ENCODE measurements at regions not wholly inside any gene's neighbourhood (a gene's known extent, or its start where the extent isn't known, plus 50 kb on each side); places are given as distances from the start of the nearest gene placed in this dataset.

DNA sequence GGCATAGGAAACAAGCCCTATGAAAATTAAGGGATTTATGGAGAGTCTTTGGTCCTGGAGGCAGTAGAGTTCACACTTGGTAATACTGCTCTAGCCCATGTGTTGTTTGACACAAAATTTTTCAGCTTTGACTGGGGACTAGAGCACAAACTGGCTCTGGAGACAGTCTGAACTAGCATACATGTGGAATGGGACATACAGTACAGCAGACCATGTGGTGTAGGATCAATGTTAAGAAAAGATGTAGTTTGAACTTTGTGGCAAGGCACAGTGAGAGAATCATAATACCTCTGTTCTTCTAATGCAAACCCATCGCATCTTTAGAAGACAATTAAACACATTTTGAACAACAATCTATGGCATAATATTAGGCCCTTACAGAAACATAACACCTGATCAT lies 521.5 kb upstream of the DDX18 start:
- TF ChIP-seq POLR2A (IDR thresholded peaks at IDR 0.05; ENCODE audit: low read depth, low read length) (no peak), CHD1 (IDR thresholded peaks at IDR 0.05; ENCODE audit: low read depth, low read length) (no peak), MAFK (IDR thresholded peaks at IDR 0.05; ENCODE audit: low read depth, low read length) (no peak), RAD21 (IDR thresholded peaks at IDR 0.05; ENCODE audit: low read length) (no peak), SMC3 (IDR thresholded peaks at IDR 0.05; ENCODE audit: low read depth, low read length) (no peak), RFX5 (IDR thresholded peaks at IDR 0.05; ENCODE audit: low read depth, low read length) (no peak), MXI1 (IDR thresholded peaks at IDR 0.05; ENCODE audit: borderline replicate concordance, low read depth, low read length) (no peak), FOS (IDR thresholded peaks at IDR 0.05; ENCODE audit: low read depth, low read length) (no peak), BHLHE40 (IDR thresholded peaks at IDR 0.05; ENCODE audit: low read depth, low read length) (no peak)
- TF ChIP-seq, protein P1, sequence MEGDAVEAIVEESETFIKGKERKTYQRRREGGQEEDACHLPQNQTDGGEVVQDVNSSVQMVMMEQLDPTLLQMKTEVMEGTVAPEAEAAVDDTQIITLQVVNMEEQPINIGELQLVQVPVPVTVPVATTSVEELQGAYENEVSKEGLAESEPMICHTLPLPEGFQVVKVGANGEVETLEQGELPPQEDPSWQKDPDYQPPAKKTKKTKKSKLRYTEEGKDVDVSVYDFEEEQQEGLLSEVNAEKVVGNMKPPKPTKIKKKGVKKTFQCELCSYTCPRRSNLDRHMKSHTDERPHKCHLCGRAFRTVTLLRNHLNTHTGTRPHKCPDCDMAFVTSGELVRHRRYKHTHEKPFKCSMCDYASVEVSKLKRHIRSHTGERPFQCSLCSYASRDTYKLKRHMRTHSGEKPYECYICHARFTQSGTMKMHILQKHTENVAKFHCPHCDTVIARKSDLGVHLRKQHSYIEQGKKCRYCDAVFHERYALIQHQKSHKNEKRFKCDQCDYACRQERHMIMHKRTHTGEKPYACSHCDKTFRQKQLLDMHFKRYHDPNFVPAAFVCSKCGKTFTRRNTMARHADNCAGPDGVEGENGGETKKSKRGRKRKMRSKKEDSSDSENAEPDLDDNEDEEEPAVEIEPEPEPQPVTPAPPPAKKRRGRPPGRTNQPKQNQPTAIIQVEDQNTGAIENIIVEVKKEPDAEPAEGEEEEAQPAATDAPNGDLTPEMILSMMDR (conservative IDR thresholded peaks at IDR 0.05; ENCODE audit: low read depth, low read length): no peak
- TF ChIP-seq, protein P2, sequence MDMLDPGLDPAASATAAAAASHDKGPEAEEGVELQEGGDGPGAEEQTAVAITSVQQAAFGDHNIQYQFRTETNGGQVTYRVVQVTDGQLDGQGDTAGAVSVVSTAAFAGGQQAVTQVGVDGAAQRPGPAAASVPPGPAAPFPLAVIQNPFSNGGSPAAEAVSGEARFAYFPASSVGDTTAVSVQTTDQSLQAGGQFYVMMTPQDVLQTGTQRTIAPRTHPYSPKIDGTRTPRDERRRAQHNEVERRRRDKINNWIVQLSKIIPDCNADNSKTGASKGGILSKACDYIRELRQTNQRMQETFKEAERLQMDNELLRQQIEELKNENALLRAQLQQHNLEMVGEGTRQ (IDR thresholded peaks at IDR 0.05; ENCODE audit: low read depth, low read length): no peak
